IMR-90 (cell line): ENCODE measurements at regions not wholly inside any gene's neighbourhood (a gene's known extent, or its start where the extent isn't known, plus 50 kb on each side); places are given as distances from the start of the nearest gene placed in this dataset.

ENCODE experiments used
- MAFK ChIP-seq: IDR thresholded peaks from 2 replicates; pipeline ENCODE4 v1.6.1; 2012; ENCODE audit warnings: low read depth, low read length, improper control_type of control experiment
- NFE2L2 ChIP-seq: fragments of 150-350 bp; IDR thresholded peaks from 2 replicates; pipeline ENCODE4 v1.6.1; 2016; ENCODE audit warnings: low read depth, mild to moderate bottlenecking, low read length
- POLR2A ChIP-seq: IDR thresholded peaks from 2 replicates; pipeline ENCODE4 v1.6.1; 2012; ENCODE audit warnings: mild to moderate bottlenecking, low read depth, low read length
- RFX5 ChIP-seq: IDR thresholded peaks from 2 replicates; pipeline ENCODE4 v1.8.0; 2012; ENCODE audit warnings: low read depth, mild to moderate bottlenecking, low read length, moderate library complexity
- SMC3 ChIP-seq: fragments of 150-350 bp; IDR thresholded peaks from 2 replicates; pipeline ENCODE4 v1.6.1; 2016; ENCODE audit warnings: low read depth, mild to moderate bottlenecking, antibody characterized with exemption, low read length, moderate library complexity
- TF ChIP-seq, protein P1 (sequence below): conservative IDR thresholded peaks from 2 replicates; pipeline ENCODE4 v1.5.1; 2012; ENCODE audit warnings: mild to moderate bottlenecking, low read depth, low read length, improper control_type of control experiment

DNA sequence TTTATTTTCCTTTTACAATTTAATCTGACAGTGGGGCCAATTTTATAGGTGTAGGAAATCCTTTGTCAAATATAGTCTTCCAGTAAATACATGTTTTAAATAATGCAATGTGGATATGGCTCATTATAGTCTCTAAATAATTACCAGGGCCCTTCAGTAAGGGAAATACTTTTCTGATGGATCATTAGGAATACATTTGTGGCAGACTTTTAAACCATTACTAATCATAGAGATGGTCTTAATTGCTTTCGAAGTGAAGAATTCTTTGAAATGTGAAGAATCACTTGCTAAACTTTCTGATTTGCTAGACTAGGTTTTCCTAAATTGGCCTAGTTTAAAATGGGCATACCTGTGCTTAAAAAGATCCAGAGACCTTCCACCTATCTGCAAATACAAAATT lies 105.6 kb upstream of the ELL2 start:
- TF ChIP-seq POLR2A: no peak
- TF ChIP-seq, protein P1, sequence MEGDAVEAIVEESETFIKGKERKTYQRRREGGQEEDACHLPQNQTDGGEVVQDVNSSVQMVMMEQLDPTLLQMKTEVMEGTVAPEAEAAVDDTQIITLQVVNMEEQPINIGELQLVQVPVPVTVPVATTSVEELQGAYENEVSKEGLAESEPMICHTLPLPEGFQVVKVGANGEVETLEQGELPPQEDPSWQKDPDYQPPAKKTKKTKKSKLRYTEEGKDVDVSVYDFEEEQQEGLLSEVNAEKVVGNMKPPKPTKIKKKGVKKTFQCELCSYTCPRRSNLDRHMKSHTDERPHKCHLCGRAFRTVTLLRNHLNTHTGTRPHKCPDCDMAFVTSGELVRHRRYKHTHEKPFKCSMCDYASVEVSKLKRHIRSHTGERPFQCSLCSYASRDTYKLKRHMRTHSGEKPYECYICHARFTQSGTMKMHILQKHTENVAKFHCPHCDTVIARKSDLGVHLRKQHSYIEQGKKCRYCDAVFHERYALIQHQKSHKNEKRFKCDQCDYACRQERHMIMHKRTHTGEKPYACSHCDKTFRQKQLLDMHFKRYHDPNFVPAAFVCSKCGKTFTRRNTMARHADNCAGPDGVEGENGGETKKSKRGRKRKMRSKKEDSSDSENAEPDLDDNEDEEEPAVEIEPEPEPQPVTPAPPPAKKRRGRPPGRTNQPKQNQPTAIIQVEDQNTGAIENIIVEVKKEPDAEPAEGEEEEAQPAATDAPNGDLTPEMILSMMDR: no peak
- TF ChIP-seq RFX5: no peak
- TF ChIP-seq SMC3: no peak
- no peak for TF ChIP-seq NFE2L2
- no peak for TF ChIP-seq MAFK
